ENCODE measurements at regions not wholly inside any gene's neighbourhood (a gene's known extent, or its start where the extent isn't known, plus 50 kb on each side); places are given as distances from the start of the nearest gene placed in this dataset.

- TF ChIP-seq CTCF (IDR thresholded peaks at IDR 0.05; ENCODE audit: low read depth, low read length) (no peak), MAX (IDR thresholded peaks at IDR 0.05; ENCODE audit: low read depth, low read length) (no peak), POLR2A (IDR thresholded peaks at IDR 0.05; ENCODE audit: extremely low read depth, insufficient read length) (no peak), MYC (IDR thresholded peaks at IDR 0.05; ENCODE audit: low read depth, low read length) (no peak)
Observed at GRCh38 chr12:77228376-77228775, 163.0 kb upstream of the E2F7 start.
